ENCODE measurements at regions not wholly inside any gene's neighbourhood (a gene's known extent, or its start where the extent isn't known, plus 50 kb on each side); places are given as distances from the start of the nearest gene placed in this dataset.

DNA sequence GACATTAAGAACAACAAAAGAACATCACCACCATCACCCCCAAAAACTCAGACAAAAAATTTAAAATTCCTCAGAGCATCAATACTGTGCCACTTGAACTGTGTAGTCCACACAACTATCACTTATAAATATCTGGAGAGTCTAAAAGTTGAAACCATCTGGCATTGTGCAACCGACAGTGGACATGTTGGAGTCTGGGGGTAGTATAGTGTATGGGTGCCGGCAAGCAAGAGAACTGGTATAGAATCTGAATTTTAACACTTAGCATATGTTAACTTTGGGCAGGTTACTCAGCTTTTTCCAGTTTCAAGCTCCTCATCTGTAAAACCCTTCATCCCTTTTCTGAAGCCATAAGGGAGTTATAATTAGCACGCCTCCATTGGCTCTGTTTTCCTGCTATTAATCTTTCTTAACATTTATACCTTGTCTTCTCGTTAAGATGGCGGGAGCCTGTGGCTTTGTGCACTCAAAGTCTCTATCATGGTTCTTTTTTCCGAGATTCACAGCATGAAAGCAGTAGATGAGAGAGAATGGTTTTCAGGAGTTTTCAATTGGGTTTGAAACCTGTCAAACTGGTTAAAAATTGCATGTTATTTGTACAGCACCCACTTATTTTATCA is 255.7 kb upstream of the TBL1XR1 start:
- TF ChIP-seq POLR2A (IDR thresholded peaks at IDR 0.05) (no peak), CTCF (IDR thresholded peaks at IDR 0.05) (no peak)

Measured in adrenal gland (tissue), 5 donors.